ENCODE measurements at regions not wholly inside any gene's neighbourhood (a gene's known extent, or its start where the extent isn't known, plus 50 kb on each side); places are given as distances from the start of the nearest gene placed in this dataset.
A peak's percentile ranks its signal among the peaks of the same experiment; 100 is the strongest.

- TF ChIP-seq CREB1 (IDR thresholded peaks at IDR 0.05; ENCODE audit: low read depth): no peak
- TF ChIP-seq, protein P1, sequence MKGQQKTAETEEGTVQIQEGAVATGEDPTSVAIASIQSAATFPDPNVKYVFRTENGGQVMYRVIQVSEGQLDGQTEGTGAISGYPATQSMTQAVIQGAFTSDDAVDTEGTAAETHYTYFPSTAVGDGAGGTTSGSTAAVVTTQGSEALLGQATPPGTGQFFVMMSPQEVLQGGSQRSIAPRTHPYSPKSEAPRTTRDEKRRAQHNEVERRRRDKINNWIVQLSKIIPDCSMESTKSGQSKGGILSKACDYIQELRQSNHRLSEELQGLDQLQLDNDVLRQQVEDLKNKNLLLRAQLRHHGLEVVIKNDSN (IDR thresholded peaks at IDR 0.05): peak; percentile 37
- no peak for TF ChIP-seq RAD21 (IDR thresholded peaks at IDR 0.05; ENCODE audit: low read depth)
- TF ChIP-seq ZBTB7A (IDR thresholded peaks at IDR 0.05; ENCODE audit: low read depth): no peak
- TF ChIP-seq EP300 (IDR thresholded peaks at IDR 0.05; ENCODE audit: borderline replicate concordance): peak; percentile 48; the same call in 1 of the 2 replicates
- no peak for TF ChIP-seq TAF1 (IDR thresholded peaks at IDR 0.05; ENCODE audit: low read depth)
- peak; percentile 70; the same call in 1 of the 2 replicates for TF ChIP-seq NFIC (IDR thresholded peaks at IDR 0.05)
- TF ChIP-seq, protein P2, sequence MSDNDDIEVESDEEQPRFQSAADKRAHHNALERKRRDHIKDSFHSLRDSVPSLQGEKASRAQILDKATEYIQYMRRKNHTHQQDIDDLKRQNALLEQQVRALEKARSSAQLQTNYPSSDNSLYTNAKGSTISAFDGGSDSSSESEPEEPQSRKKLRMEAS (IDR thresholded peaks at IDR 0.05): peak; percentile 12; the same call in 1 of the 2 replicates
- TF ChIP-seq, protein P3, sequence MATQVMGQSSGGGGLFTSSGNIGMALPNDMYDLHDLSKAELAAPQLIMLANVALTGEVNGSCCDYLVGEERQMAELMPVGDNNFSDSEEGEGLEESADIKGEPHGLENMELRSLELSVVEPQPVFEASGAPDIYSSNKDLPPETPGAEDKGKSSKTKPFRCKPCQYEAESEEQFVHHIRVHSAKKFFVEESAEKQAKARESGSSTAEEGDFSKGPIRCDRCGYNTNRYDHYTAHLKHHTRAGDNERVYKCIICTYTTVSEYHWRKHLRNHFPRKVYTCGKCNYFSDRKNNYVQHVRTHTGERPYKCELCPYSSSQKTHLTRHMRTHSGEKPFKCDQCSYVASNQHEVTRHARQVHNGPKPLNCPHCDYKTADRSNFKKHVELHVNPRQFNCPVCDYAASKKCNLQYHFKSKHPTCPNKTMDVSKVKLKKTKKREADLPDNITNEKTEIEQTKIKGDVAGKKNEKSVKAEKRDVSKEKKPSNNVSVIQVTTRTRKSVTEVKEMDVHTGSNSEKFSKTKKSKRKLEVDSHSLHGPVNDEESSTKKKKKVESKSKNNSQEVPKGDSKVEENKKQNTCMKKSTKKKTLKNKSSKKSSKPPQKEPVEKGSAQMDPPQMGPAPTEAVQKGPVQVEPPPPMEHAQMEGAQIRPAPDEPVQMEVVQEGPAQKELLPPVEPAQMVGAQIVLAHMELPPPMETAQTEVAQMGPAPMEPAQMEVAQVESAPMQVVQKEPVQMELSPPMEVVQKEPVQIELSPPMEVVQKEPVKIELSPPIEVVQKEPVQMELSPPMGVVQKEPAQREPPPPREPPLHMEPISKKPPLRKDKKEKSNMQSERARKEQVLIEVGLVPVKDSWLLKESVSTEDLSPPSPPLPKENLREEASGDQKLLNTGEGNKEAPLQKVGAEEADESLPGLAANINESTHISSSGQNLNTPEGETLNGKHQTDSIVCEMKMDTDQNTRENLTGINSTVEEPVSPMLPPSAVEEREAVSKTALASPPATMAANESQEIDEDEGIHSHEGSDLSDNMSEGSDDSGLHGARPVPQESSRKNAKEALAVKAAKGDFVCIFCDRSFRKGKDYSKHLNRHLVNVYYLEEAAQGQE (IDR thresholded peaks at IDR 0.05; ENCODE audit: low read depth): no peak
- no peak for TF ChIP-seq EGR1 (IDR thresholded peaks at IDR 0.05)
- no peak for TF ChIP-seq TEAD4 (IDR thresholded peaks at IDR 0.05)
- TF ChIP-seq TCF12 (IDR thresholded peaks at IDR 0.05; ENCODE audit: low read depth): peak; percentile 63; the same call in 1 of the 2 replicates
- TF ChIP-seq CEBPB (IDR thresholded peaks at IDR 0.05): peak; percentile 80
Observed at GRCh38 chr7:81267508-81267907, 348.7 kb upstream of the SEMA3C start.

GRCh38 chr7:81264116-81264515 lies 345.3 kb upstream of the SEMA3C start:
- peak; percentile 71 for TF ChIP-seq NFIC (IDR thresholded peaks at IDR 0.05)
- no peak for TF ChIP-seq TAF1 (IDR thresholded peaks at IDR 0.05; ENCODE audit: low read depth)
- 0 out of 2 replicates have a peak, but pooled peaks have one; percentile 29 for TF ChIP-seq YY1 (IDR thresholded peaks at IDR 0.05; ENCODE audit: low read depth)
- TF ChIP-seq, protein P3 (IDR thresholded peaks at IDR 0.05; ENCODE audit: low read depth): no peak
- TF ChIP-seq, protein P1 (IDR thresholded peaks at IDR 0.05): no peak
- peak; percentile 71 for TF ChIP-seq CEBPB (IDR thresholded peaks at IDR 0.05)
- TF ChIP-seq ZBTB7A (IDR thresholded peaks at IDR 0.05; ENCODE audit: low read depth): no peak
- TF ChIP-seq FOXM1 (IDR thresholded peaks at IDR 0.05; ENCODE audit: borderline replicate concordance, low read depth): no peak
- peak; percentile 51; the same call in 1 of the 2 replicates for TF ChIP-seq TCF12 (IDR thresholded peaks at IDR 0.05; ENCODE audit: low read depth)

GRCh38 chr7:81260152-81260551 lies 341.3 kb upstream of the SEMA3C start:
- TF ChIP-seq CREB1 (IDR thresholded peaks at IDR 0.05; ENCODE audit: low read depth) (no peak), ZBTB7A (IDR thresholded peaks at IDR 0.05; ENCODE audit: low read depth) (no peak), TAF1 (IDR thresholded peaks at IDR 0.05; ENCODE audit: low read depth) (no peak), NFIC (IDR thresholded peaks at IDR 0.05) (no peak), EP300 (IDR thresholded peaks at IDR 0.05; ENCODE audit: borderline replicate concordance) (no peak)

GRCh38 chr7:81256991-81257390 lies 338.1 kb upstream of the SEMA3C start:
- TF ChIP-seq, protein P3 (IDR thresholded peaks at IDR 0.05; ENCODE audit: low read depth): no peak
- peak; percentile 36 for TF ChIP-seq RAD21 (IDR thresholded peaks at IDR 0.05; ENCODE audit: low read depth)

GRCh38 chr7:81248420-81248819 lies 329.6 kb upstream of the SEMA3C start:
- TF ChIP-seq, protein P1 (IDR thresholded peaks at IDR 0.05): no peak
- no peak for TF ChIP-seq FOXM1 (IDR thresholded peaks at IDR 0.05; ENCODE audit: borderline replicate concordance, low read depth)

Data from Ishikawa (cell line).